Keratinocyte (primary cell): ENCODE measurements at regions not wholly inside any gene's neighbourhood (a gene's known extent, or its start where the extent isn't known, plus 50 kb on each side); places are given as distances from the start of the nearest gene placed in this dataset.

Experiments
- DNase-seq: peaks from one replicate; pipeline ENCODE4 v3.0.0-alpha.2; 2011; ENCODE audit warnings: low read depth, missing footprints, low spot score
- FAIRE-seq: peaks from 2 replicates; lab custom pipeline; 2011; peaks lifted over from hg19 to GRCh38; lab: Jason Lieb, UNC
- H2AFZ ChIP-seq: 2 replicates; pipeline ENCODE4 v1.6.0; 2012; ENCODE audit warnings: low read length, control low read depth, inconsistent platforms; ENCODE audit not compliant: control insufficient read depth
- H3K27ac ChIP-seq: 2 replicates; pipeline ENCODE4 v1.5.1; 2011; ENCODE audit warnings: low read length; ENCODE audit not compliant: control insufficient read depth, insufficient read depth
- H3K27me3 ChIP-seq: 3 replicates; pipeline ENCODE4 v1.6.0; 2011; ENCODE audit warnings: low read length; ENCODE audit not compliant: control insufficient read depth, insufficient read depth; ENCODE audit errors: extremely low read depth
- H3K36me3 ChIP-seq, 2 experiments: 2 replicates in 1 of 2; 3 replicates in 1 of 2; pipeline ENCODE4 v1.5.1; 2011; ENCODE audit warnings: low read length in 2 of 2, mild to moderate bottlenecking in 1 of 2; ENCODE audit not compliant: control insufficient read depth in 2 of 2, insufficient read depth in 2 of 2; ENCODE audit errors: extremely low read depth in 1 of 2
- H3K4me1 ChIP-seq: 3 replicates; pipeline ENCODE4 v1.5.1; 2011; ENCODE audit warnings: low read length; ENCODE audit not compliant: control insufficient read depth, insufficient read depth; ENCODE audit errors: extremely low read depth
- H3K4me2 ChIP-seq: 3 replicates; pipeline ENCODE4 v1.6.0; 2011; ENCODE audit warnings: low read depth, low read length; ENCODE audit not compliant: control insufficient read depth, insufficient read depth; ENCODE audit errors: extremely low read depth
- H3K4me3 ChIP-seq, 3 experiments: fragments of 200-600 bp in 1 of 3; sonication (generic) in 1 of 3; 2 replicates in 2 of 3; 3 replicates in 1 of 3; pipeline ENCODE4 v1.5.1; 2011 to 2016; ENCODE audit warnings: low read length in 3 of 3, mild to moderate bottlenecking in 3 of 3, control low read depth in 2 of 3, inconsistent platforms in 1 of 3, low read depth in 1 of 3, mixed read lengths in 1 of 3, mixed run types in 1 of 3, moderate library complexity in 1 of 3; ENCODE audit not compliant: control insufficient read depth in 2 of 3, insufficient read depth in 2 of 3; ENCODE audit errors: extremely low read depth in 1 of 3
- H3K79me2 ChIP-seq: 2 replicates; pipeline ENCODE4 v1.6.0; 2012; ENCODE audit warnings: low read length; ENCODE audit not compliant: control insufficient read depth, insufficient read depth
- H3K9ac ChIP-seq: 3 replicates; pipeline ENCODE4 v1.6.0; 2011; ENCODE audit warnings: low read length; ENCODE audit not compliant: control insufficient read depth, insufficient read depth; ENCODE audit errors: extremely low read depth
- H3K9me1 ChIP-seq: 3 replicates; pipeline ENCODE4 v1.6.0; 2011; ENCODE audit warnings: low read length; ENCODE audit not compliant: control insufficient read depth, insufficient read depth; ENCODE audit errors: extremely low read depth
- H3K9me3 ChIP-seq: 2 replicates; pipeline ENCODE4 v1.5.1; 2012; ENCODE audit warnings: low read depth, low read length; ENCODE audit not compliant: control insufficient read depth
- H4K20me1 ChIP-seq: 3 replicates; pipeline ENCODE4 v1.6.0; 2011; ENCODE audit warnings: low read length; ENCODE audit not compliant: control insufficient read depth, insufficient read depth; ENCODE audit errors: extremely low read depth
- EZH2 ChIP-seq: IDR thresholded peaks from one replicate; pipeline ENCODE4 v1.6.1; 2012; ENCODE audit warnings: inconsistent platforms, mild to moderate bottlenecking, low read length, moderate library complexity
- dilution Hi-C: fragments of 300-500 bp; cut with MboI; formaldehyde crosslinking; loops from one replicate; pipeline ENCODE4 v1.7.0; 2020; ENCODE audit warnings: low sequenced_read_pairs; ENCODE audit not compliant: extremely low pct_ligation_motif_present
- TF ChIP-seq, protein P1 (sequence below), 3 experiments: IDR thresholded peaks in 1 of 3; conservative IDR thresholded peaks in 1 of 3; optimal IDR thresholded peaks in 1 of 3; 2 replicates in 2 of 3; 3 replicates in 1 of 3; pipeline versions ENCODE3 to v1.5.1; 2011; ENCODE audit warnings: low read length in 3 of 3, mild to moderate bottlenecking in 3 of 3, moderate library complexity in 2 of 3, control low read depth in 1 of 3, inconsistent platforms in 1 of 3; ENCODE audit not compliant: insufficient read depth in 2 of 3; ENCODE audit errors: extremely low read depth in 1 of 3

DNA sequence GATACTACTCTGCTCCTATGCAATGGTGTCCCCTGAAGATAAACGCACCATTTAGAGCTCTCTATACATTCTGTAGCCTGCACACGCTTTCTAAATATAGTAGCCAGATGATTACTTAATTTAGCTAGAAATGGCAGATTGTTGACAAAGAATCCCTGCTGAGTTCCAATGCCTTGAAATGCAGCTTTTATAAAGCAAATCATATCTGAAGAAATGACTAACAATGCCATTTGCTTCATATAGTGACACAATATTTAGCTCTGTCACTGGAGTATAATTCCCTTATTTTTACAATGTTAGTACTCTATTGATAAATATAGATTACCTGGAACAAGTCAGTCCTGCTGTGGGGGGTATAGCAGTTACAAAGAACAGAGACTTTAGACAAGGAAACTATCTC is 166.2 kb downstream of the CDCA7 start:
- Histone ChIP-seq H3K9me3 (no peaks in the 10 kb centered on the region), H3K36me3 (no peaks in the 10 kb centered on the region), H3K9me1 (no peaks in the 10 kb centered on the region), H3K4me2 (no peak overlapping the region), H4K20me1 (no peaks in the 10 kb centered on the region), H3K9ac (no peak overlapping the region), H3K27me3 (peaks cover 1% of the 10 kb centered on the region), H2AFZ (no peak overlapping the region), H3K4me3 (no peak overlapping the region), H3K27ac (no peak overlapping the region), H3K4me1 (peaks cover 4% of the 10 kb centered on the region), H3K79me2 (no peaks in the 10 kb centered on the region)
- dilution Hi-C loops: no loop called here
- TF ChIP-seq, protein P1, sequence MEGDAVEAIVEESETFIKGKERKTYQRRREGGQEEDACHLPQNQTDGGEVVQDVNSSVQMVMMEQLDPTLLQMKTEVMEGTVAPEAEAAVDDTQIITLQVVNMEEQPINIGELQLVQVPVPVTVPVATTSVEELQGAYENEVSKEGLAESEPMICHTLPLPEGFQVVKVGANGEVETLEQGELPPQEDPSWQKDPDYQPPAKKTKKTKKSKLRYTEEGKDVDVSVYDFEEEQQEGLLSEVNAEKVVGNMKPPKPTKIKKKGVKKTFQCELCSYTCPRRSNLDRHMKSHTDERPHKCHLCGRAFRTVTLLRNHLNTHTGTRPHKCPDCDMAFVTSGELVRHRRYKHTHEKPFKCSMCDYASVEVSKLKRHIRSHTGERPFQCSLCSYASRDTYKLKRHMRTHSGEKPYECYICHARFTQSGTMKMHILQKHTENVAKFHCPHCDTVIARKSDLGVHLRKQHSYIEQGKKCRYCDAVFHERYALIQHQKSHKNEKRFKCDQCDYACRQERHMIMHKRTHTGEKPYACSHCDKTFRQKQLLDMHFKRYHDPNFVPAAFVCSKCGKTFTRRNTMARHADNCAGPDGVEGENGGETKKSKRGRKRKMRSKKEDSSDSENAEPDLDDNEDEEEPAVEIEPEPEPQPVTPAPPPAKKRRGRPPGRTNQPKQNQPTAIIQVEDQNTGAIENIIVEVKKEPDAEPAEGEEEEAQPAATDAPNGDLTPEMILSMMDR (optimal IDR thresholded peaks at IDR 0.05 in 1 of 3, IDR thresholded peaks at IDR 0.05 in 1 of 3, conservative IDR thresholded peaks at IDR 0.05 in 1 of 3; ENCODE audit: extremely low read depth in 1 of 3, insufficient read depth in 2 of 3, low read length in 3 of 3): no peak
- TF ChIP-seq EZH2: no peak
- DNase-seq (no peak), FAIRE-seq (no peak)

DNA sequence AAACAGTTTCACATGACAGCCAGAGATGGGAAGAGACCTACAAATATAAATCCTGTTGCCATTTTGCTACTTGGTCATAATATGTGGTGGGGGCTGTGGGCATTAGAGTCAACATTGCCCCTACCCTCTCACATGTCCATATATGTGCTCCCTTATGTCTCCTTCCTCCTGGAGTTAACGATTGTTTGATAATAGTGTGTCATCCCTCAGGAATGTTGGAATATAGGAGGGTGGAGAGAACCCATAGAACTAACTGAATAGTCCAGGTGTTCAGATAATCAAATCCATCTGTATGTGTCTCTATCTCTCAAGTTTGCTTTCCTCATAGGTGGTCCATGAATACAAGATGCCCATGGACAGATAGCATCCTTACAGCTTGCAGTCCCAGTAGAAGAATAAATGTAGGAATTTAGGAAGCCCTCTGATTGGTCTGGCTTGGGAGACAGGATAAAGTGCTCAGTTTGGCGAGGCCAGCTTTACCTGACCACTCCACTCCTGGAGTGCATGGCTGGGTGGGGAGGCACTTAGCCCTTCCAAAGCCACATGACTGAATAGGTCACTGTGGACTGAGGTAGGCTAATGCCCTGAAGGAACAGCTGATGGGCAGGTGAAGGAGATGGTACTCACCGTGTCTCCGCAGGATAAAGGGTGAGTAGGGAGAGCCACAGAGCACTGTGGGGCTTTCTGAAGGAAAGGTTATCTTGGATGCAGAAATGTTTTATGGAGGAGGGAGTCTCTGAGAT is 166.9 kb downstream of the CDCA7 start:
- no peak overlapping the region for H2AFZ ChIP-seq
- TF ChIP-seq EZH2: no peak
- TF ChIP-seq, protein P1 (optimal IDR thresholded peaks at IDR 0.05 in 1 of 3, IDR thresholded peaks at IDR 0.05 in 1 of 3, conservative IDR thresholded peaks at IDR 0.05 in 1 of 3; ENCODE audit: extremely low read depth in 1 of 3, insufficient read depth in 2 of 3, low read length in 3 of 3): no peak
- no peaks in the 10 kb centered on the region for H3K9me1 ChIP-seq
- peaks cover 4% of the 10 kb centered on the region for H3K4me1 ChIP-seq
- H3K36me3 ChIP-seq: no peaks in the 10 kb centered on the region
- dilution Hi-C loops: no loop called here
- FAIRE-seq (peak; percentile 71), DNase-seq (peak; percentile 2)
- no peak overlapping the region for H3K9ac ChIP-seq
- no peaks in the 10 kb centered on the region for H3K27me3 ChIP-seq
- no peaks in the 10 kb centered on the region for H4K20me1 ChIP-seq
- no peaks in the 10 kb centered on the region for H3K9me3 ChIP-seq
- no peak overlapping the region for H3K27ac ChIP-seq
- no peaks in the 10 kb centered on the region for H3K79me2 ChIP-seq
- H3K4me2 ChIP-seq: no peak overlapping the region
- H3K4me3 ChIP-seq: no peak overlapping the region
